ENCODE measurements at regions not wholly inside any gene's neighbourhood (a gene's known extent, or its start where the extent isn't known, plus 50 kb on each side); places are given as distances from the start of the nearest gene placed in this dataset.

- no peak for DNase-seq
Observed at GRCh38 chr17:79520167-79521165, 90.4 kb downstream of the RBFOX3 start.

GRCh38 chr17:79519601-79520000, 91.2 kb downstream of the RBFOX3 start:
- no peak for DNase-seq

- no peak for DNase-seq
Observed at GRCh38 chr17:79518585-79519523, 92.0 kb downstream of the RBFOX3 start.

GRCh38 chr17:79517827-79518584, 92.8 kb downstream of the RBFOX3 start:
- no peak for DNase-seq

- DNase-seq, result no peak
Observed at GRCh38 chr17:79515646-79516571, 94.9 kb downstream of the RBFOX3 start.

GRCh38 chr17:79515110-79515509, 95.7 kb downstream of the RBFOX3 start:
- no peak for DNase-seq

- no peak for DNase-seq
Observed at GRCh38 chr17:79513820-79514535, 96.9 kb downstream of the RBFOX3 start.

GRCh38 chr17:79513206-79513605, 97.6 kb downstream of the RBFOX3 start:
- no peak for DNase-seq

GRCh38 chr17:79511471-79511870, 99.4 kb downstream of the RBFOX3 start:
- no peak for DNase-seq

GRCh38 chr17:79510071-79510470, 100.8 kb downstream of the RBFOX3 start:
- DNase-seq, result no peak

- DNase-seq, result no peak
Observed at GRCh38 chr17:79509490-79509889, 101.4 kb downstream of the RBFOX3 start.

GRCh38 chr17:79509008-79509407, 101.8 kb downstream of the RBFOX3 start:
- DNase-seq, result no peak

GRCh38 chr17:79508291-79508716, 102.5 kb downstream of the RBFOX3 start:
- no peak for DNase-seq

- DNase-seq, result no peak
Observed at GRCh38 chr17:79506955-79507354, 103.9 kb downstream of the RBFOX3 start.

- no peak for DNase-seq
Observed at GRCh38 chr17:79506150-79506870, 104.5 kb downstream of the RBFOX3 start.

- no peak for DNase-seq
Observed at GRCh38 chr17:79505199-79505598, 105.7 kb downstream of the RBFOX3 start.

- DNase-seq, result no peak
Observed at GRCh38 chr17:79504181-79504605, 106.7 kb downstream of the RBFOX3 start.

- no peak for DNase-seq
Observed at GRCh38 chr17:79503126-79503839, 107.6 kb downstream of the RBFOX3 start.

- DNase-seq, result no peak
Observed at GRCh38 chr17:79501910-79502309, 108.9 kb downstream of the RBFOX3 start.

All from activated CD8-positive, alpha-beta memory T cell treated with anti-CD3 and anti-CD28 coated beads, Interleukin-2, amount 50 U/mL, for 4 hours (primary cell).